ENCODE measurements at regions not wholly inside any gene's neighbourhood (a gene's known extent, or its start where the extent isn't known, plus 50 kb on each side); places are given as distances from the start of the nearest gene placed in this dataset.

DNA sequence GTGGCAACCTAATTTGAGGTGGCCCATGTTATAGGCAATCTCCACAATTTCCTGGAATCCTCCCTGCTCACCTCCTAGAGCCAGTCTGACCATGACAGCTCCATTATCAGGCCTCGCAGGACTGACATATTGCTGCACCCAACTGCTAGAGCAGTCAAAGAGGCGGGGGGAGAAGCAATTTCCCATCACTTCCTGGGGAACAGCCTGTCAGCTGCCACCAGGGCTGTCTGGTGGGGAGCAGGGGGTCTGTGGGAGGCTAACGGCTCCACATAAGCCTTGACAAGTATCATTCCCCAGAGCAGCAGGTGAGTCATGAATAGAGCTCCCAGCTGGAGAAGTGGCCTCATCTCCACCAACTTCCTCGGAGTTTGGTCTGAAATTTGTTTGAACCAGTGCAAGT lies 322.9 kb downstream of the MATN1 start:
- no peaks in the 10 kb centered on the region for H3K9me3 ChIP-seq (ENCODE audit: control insufficient read depth in 4 of 4, low read length in 3 of 4)
- TF ChIP-seq, protein P1, sequence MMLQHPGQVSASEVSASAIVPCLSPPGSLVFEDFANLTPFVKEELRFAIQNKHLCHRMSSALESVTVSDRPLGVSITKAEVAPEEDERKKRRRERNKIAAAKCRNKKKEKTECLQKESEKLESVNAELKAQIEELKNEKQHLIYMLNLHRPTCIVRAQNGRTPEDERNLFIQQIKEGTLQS (IDR thresholded peaks at IDR 0.05) = no peak
- TF ChIP-seq, protein P2, sequence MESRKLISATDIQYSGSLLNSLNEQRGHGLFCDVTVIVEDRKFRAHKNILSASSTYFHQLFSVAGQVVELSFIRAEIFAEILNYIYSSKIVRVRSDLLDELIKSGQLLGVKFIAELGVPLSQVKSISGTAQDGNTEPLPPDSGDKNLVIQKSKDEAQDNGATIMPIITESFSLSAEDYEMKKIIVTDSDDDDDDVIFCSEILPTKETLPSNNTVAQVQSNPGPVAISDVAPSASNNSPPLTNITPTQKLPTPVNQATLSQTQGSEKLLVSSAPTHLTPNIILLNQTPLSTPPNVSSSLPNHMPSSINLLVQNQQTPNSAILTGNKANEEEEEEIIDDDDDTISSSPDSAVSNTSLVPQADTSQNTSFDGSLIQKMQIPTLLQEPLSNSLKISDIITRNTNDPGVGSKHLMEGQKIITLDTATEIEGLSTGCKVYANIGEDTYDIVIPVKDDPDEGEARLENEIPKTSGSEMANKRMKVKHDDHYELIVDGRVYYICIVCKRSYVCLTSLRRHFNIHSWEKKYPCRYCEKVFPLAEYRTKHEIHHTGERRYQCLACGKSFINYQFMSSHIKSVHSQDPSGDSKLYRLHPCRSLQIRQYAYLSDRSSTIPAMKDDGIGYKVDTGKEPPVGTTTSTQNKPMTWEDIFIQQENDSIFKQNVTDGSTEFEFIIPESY (IDR thresholded peaks at IDR 0.05) = no peak
- no peak for TF ChIP-seq TAF1 (conservative IDR thresholded peaks at IDR 0.05)
- TF ChIP-seq GABPA (IDR thresholded peaks at IDR 0.05 in 1 of 2, conservative IDR thresholded peaks at IDR 0.05 in 1 of 2) = no peak
- no peak for TF ChIP-seq REST (IDR thresholded peaks at IDR 0.05)
- TF ChIP-seq, protein P3, sequence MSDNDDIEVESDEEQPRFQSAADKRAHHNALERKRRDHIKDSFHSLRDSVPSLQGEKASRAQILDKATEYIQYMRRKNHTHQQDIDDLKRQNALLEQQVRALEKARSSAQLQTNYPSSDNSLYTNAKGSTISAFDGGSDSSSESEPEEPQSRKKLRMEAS (IDR thresholded peaks at IDR 0.05) = no peak
- TF ChIP-seq CTCF (IDR thresholded peaks at IDR 0.05; ENCODE audit: low read depth, low read length, missing input control) = no peak
- no peak for TF ChIP-seq JUND (IDR thresholded peaks at IDR 0.05)
- no peak for TF ChIP-seq YY1 (IDR thresholded peaks at IDR 0.05)
- TF ChIP-seq EGR1 (IDR thresholded peaks at IDR 0.05; ENCODE audit: low read depth in 2 of 2) = no peak
- TF ChIP-seq HNF4G (IDR thresholded peaks at IDR 0.05) = no peak
- no peak for TF ChIP-seq FOXA1 (IDR thresholded peaks at IDR 0.05)
- no peak for TF ChIP-seq SP1 (IDR thresholded peaks at IDR 0.05)
- no peak for TF ChIP-seq NR2F2 (IDR thresholded peaks at IDR 0.05)
- no peak for TF ChIP-seq HNF4A (conservative IDR thresholded peaks at IDR 0.05)
- no peak for TF ChIP-seq RAD21 (IDR thresholded peaks at IDR 0.05)
- TF ChIP-seq FOXA2 (IDR thresholded peaks at IDR 0.05) = no peak
- no peak for TF ChIP-seq RXRA (IDR thresholded peaks at IDR 0.05)
- no peak overlapping the region for H3K4me3 ChIP-seq (ENCODE audit: low read depth in 1 of 3, low read length in 3 of 3)
- H3K9ac ChIP-seq (ENCODE audit: low read depth in 1 of 2, low read length in 2 of 2) = no peak overlapping the region
- DNase-seq (ENCODE audit: low spot score) = no peak
- no peak overlapping the region for H3K27ac ChIP-seq (ENCODE audit: low read depth in 1 of 2, low read length in 2 of 2)
- no peaks in the 10 kb centered on the region for H3K4me1 ChIP-seq (ENCODE audit: control insufficient read depth in 4 of 4, insufficient read depth in 4 of 4, low read length in 3 of 4)
- H3K36me3 ChIP-seq (ENCODE audit: control insufficient read depth in 4 of 4, insufficient read depth in 3 of 4, low read depth in 1 of 4, low read length in 3 of 4) = no peaks in the 10 kb centered on the region
- H3K27me3 ChIP-seq (ENCODE audit: control insufficient read depth in 4 of 4, insufficient read depth in 4 of 4, low read length in 3 of 4) = no peaks in the 10 kb centered on the region
- WGBS = 56% methylated on average over 4 of the region's 4 CpGs
